GM21423 (cell line): ENCODE measurements at regions not wholly inside any gene's neighbourhood (a gene's known extent, or its start where the extent isn't known, plus 50 kb on each side); places are given as distances from the start of the nearest gene placed in this dataset.

ENCODE experiments used
- ATAC-seq: cut with Tn5 transposase; IDR thresholded peaks from one replicate; pipeline ENCODE4 v1.9.1; 2021; ENCODE audit warnings: mild to moderate bottlenecking, moderate library complexity; ENCODE audit not compliant: unreplicated experiment

DNA sequence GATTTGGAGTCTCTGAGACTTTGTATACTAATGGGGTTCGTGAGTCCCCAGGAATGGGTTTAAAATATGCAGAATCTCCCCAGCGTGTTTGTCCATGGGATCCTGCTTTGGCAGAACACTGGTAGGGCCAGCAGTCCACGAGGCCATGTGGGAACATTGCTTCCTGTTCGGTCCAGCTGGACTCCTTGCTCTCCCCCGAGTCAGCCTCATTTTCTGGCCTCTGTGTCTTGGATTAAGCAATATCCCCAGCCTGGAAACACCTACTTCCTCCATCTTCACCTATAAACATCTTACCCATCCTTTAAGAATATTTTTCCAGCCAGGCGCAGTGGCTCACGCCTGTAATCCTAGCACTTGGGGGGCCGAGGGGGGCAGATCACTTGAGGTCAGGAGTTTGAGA, 142.4 kb downstream of the NAV1 start:
- no peak for ATAC-seq

DNA sequence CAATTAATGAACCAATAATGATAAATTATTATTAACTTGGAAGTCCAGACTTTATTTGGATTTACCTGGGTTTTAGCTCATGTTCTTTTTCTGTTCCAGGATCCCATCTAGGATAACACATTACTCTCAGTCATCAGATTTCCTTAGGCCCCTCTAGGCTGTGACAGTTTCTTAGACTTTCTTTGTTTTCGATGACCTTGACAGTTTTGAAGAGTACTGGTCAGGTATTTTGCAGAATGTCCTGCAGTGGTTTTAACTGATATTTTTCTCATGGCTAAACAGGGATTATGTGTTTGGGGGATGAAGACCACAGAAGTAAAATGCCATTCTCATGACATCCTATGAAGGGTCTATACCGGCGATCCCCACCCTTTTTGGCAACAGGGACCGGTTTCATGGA, 144.0 kb downstream of the NAV1 start:
- ATAC-seq: no peak

DNA sequence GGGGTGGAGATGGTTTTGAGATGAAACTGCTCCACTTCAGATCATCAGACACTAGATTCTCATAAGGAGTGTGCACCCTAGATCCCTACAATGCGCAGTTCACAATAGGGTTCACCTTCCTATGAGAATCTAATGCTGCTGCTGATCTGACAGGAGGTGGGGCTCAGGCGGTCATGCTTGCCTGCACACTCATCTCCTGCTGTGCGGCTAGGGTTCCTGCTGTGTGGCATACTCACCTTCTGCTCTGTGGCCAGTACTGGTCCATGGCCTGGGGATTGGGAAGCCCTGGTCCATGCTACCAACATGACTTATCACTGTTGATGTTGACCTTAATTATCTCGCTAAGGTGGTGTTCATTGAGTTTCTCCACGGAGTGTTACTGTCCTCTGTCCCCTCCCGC, 144.5 kb downstream of the NAV1 start:
- ATAC-seq: no peak

DNA sequence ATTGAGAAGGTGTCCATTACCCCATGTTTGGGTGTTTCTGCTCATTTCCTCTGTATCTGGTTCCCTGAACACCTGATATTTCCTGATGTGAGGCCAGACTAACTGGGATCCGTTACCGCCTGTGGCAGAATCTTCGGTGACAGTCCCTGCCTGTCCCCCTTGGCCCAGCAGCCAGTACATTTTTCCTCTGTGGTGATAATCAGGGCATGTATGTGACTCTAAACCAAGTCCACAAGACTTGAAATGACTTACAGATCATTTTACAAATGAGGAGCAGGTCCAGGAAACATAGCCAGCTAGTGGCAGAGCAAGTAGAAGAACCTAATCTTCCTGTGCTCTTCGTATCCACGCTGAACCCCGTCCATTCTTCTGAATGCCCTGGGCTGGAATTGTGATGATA, 143.5 kb upstream of the IPO9 start:
- ATAC-seq: no peak

DNA sequence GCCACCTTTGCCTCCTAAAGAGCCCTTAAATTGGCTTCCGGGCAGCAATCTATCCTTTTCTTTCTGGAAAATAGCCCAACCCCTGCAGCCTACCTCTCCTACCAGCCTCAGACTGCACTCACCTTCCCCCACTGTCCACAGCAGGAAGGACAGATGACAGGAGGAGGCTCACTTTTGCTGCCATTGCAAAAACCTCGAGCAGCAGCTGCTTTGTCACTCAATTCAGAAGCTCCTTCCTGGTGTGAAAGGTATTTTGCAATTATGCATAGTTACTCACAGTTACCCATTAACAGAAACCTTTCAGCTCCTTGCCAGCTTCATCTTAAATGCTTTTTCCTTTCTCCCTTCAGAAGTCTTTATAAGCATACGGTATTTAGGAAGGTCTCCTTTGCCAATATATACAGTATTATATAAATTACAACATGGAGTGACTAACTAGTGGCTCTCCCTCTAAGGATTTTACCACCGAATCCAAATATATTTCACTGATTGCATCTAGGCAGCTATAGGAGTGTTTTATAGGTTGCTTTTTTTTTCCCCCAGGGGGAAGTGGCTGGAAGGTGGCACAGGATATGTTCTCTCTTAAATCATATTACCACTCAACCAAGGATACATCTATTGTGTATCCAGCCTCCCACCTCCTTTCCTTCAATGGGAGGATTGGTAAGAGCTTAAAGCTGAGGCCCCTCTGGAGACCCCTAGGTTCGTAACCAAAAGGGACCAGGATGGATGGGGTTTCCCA, 142.1 kb upstream of the IPO9 start:
- ATAC-seq: no peak

DNA sequence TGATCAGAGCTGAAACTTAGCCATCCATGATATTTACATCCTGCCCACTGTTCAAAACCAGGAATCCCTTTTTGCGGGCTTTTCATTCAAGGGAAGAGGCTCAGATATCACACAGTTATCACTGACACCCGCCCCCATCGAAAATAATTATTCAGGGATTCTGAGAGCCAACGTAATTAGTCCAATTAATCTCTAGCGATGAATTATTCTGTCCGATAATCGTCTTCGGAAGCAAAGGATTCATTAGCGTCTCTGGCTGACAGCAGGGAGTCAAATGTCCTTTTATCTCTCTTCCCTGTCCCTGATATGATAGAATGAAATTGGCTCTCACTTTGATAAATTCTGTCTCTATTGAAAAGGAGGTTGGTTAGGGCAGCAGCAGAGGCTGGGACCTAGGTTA, 140.4 kb upstream of the IPO9 start:
- ATAC-seq: no peak

DNA sequence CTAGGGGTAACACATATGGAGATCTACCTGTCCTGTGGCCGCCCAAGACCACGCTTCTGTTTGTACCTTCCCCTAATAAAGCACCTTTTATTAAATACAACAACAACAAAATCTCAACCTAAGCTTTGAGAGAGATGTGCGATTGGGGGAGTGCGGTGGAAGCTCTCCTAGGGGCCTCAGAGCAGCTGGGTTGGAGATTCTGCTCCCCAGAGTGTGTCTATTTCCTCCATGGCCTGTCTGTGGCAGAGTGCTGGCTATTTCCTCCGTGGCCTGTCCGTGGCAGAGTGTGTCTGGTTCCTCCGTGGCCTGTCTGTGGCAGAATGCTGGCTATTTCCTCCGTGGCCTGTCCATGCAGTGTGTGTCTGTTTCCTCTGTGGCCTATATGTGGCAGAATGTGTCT, 139.3 kb upstream of the IPO9 start:
- no peak for ATAC-seq

DNA sequence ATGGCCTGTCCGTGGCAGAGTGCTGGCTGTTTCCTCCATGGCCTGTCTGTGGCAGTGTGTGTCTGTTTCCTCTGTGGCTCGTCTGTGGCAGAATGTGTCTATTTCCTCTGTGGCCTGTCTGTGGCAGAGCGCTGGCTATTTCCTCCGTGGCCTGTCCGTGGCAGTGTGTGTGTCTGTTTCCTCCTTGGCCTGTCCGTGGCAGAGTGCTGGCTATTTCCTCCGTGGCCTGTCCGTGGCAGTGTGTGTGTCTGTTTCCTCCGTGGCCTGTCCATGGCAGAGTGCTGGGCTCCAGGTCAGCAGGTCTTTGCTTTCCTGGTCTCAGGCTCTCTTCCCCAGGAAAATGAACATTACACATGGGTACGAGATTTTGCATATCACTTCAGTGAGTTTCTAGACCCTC, 138.4 kb upstream of the IPO9 start:
- no peak for ATAC-seq

DNA sequence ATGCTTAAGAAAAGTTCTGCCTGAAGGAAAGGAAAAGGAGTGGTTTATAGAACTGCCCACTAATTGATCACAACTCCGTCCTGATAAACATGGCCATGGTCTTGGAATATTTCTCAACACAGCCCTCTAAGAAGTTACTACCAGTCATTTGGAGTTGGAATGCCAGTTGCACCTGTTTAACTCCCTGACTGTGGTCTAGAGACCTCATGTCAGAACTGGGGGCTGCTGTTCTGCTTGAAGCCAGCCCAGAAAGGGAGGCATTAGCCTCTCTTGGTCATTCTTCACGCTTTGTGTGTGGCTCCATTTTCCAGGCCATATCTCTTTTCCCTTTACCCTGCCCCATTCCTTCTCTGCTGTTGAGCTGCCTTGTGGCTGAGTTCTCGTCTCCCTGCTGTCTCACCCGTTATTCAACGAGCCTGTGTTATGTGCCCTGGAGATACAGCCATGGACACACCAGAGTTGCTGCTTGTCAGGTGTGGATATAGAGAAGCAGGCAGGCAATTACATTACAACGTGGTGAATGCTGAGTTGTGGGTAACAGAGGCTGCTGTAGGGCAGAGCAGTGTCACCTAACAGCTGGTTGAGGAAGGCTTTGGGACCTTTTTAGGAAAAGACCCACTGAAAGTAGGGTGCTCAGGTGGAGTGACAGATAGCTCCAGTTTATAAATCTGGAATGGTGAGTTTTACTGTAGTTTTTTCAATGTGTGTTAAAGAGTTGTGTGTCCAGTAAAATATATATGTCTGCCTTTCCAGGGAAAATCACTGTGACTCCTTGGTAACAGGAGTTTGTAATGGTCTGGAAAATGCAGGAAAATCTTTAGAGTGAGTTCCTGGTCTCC, 137.0 kb upstream of the IPO9 start:
- no peak for ATAC-seq

DNA sequence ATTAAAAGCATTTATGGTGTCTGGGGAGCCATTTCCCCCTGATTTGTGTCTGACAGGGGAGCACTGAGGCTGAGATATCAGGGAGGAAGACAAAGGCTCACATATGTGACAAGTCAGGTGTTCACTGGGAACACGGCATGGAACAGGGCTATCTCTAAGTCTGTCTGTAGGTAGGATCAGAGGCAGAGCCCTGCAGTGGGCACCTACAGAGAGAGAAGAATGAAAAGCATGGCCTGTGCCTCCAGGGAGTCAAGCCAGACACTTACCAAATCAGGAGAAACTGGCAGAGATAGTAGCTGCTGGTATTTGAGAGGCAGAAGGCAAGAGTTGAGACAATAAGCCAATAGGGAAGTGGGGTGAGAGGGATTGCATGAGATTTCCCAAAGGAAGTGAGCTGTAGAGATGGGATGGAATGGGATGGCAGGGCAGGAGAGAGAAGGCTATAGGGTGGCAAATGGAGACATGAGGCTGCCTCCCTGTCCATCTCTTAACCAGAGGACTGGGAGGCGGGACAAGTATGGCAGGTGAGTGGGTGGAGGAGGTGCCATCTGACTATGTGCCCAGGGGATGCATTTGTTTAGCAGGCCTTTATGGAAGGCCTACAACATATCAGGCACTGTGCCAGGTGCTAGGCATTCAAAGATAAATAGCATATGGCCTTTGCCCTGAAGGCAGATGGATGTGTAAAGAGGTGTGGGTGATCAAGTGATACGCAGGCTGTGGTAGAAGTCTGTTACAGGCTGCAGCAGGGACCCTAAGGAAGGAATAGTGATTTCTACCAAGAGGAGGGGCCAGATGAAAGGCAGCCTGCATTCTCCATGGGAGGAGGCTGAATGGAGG, 136.2 kb upstream of the IPO9 start:
- ATAC-seq: no peak

DNA sequence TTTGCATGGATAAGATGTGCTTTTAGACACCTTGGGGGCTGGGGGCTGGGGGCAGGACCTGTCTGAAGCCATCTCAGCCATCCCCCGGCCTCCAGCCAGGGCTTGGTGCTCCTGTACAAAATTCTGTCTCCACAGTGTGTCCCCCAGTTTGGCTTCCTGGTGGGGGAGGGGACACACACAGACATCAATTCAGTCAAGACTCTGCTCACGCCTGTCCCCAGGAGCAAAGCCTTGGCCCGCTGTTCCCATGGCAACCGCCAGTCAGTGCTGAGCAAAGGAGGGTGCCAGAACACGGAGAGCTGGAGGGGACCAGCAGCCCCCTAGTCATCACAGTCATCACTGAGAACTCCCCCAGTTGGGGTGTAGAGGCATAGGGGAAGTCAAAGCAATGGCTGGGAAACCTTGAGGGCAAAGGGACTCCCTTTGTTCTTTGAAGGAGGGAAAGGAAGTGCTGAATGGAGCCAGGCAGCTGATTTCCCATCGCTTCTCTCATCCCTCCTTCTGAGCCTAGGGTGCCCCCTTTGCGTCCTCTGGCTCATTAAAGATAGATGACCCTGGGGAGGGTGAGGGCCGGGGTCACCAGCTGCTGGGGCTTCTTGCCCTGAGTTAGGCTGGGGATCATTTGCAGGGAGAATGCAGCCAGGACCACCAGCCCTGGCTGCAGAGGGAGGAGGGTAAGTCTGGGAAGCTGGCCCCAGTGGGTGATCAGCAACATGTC, 134.9 kb upstream of the IPO9 start:
- ATAC-seq: no peak

DNA sequence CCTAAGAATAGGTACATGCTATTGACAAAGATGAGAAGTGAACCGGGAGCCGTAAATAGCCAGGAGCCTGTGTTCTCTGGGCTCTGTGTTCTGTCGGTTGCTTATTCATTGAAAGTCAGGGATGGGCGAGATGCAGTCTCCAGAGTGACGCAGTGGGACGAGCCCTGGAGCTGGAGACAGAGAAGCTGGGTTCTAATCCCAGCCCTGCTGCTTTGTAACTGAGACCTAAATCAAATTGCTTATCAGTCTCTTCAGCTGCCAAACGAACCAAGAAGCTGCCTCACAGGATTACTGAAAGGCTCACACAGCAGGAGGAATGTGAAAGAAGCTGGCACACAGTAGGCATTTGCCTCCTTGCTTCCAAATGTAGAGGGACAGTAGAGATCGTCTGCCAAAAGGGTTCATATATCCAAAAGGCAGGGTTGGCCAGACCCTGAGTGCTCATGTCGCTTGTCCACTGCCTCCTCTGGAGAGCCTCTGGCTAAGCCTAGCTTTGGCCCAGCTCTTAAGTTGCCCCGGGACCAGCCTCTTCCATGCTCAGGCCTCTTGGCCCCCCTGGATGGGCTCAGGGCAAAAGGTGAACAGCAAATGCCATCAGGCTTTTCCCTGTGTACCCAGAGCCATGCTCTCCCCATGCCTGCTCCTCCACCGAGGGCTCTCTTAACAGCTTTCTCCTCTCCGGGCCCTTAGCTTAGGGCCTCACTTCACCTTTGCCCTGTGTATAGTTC, 134.2 kb upstream of the IPO9 start:
- no peak for ATAC-seq

DNA sequence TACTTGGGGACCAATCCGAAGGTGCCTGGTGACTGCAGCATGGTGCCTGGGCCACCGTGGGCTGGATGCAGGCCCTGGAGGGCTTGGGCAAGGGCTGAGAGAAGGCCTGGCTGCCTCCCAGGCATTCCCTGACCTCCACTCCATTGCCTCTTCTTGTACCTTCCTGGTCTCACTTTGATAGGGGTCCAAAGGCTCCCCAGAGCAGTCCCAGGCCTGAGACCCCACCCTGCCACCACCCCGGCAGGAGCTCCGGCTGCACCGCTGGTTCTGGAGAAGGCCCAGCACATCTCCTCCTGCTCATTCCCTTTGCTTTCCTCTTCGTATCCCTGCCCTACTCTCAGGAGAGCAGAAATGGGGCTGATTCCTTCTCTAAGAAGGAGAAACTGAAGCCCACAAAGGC, 133.3 kb upstream of the IPO9 start:
- ATAC-seq: no peak

DNA sequence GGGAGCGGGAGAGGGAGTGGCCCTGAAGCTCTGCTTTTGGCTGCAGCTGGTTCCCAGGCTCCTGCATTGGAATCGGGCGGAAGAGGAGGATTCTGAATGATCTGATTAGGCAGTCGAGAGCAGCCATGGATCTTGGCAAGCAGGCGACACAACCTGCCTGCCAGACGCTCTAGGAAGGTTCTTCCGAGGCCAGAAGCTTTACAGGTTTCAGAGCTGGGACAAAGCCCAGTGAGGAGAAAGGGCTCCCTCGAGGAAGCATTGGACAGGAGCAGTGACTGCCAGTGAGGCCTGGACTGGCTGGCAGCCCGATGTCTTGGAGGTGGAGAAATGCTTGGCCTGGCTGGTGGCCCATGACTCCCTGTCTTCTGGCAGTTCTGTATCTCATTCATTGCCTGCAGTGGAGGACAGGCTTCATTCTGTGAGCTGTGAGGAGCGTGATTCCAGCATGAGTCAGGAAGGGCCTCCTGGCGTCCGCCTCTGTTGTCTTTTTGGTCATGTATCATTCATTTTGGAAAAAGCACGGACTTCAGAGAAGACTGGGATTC, 132.7 kb upstream of the IPO9 start:
- no peak for ATAC-seq

DNA sequence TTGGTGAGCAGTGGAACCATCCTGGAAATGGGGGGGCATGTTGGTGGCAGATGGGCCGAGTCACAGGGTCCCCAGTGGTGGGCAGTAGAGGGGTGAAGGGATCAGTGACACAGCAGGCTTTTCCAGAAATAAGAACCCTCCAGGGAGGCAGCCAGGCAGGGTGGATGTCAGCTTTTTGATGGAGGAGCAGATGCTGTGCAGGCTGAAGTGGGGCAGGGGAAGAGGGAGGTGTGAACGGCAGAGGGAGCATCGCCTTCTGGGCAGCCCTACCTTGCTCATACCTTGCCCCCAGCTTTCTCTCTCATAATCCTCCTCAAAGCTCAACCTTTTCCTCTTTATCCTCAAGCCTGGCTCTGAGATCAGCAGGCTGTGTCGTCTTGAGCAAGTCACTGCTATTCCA, 131.8 kb upstream of the IPO9 start:
- no peak for ATAC-seq

DNA sequence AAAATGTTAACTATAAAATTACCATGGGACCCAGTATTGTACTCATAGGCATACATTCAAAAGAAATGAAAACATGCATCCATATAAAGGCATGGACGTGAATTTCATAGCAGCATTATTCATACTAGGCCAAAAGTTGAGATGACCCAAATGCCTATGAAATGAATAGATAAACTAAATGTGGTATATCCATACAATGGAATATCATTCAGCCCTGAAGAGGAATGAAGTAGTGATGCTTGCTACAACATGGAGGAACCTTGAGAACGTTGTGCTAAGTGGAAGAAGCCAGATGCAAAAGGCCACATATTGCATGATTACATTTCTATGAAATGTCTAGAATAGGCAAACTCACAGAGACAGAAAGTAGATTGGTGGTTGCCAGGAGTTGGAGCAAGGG, 127.1 kb upstream of the IPO9 start:
- no peak for ATAC-seq

DNA sequence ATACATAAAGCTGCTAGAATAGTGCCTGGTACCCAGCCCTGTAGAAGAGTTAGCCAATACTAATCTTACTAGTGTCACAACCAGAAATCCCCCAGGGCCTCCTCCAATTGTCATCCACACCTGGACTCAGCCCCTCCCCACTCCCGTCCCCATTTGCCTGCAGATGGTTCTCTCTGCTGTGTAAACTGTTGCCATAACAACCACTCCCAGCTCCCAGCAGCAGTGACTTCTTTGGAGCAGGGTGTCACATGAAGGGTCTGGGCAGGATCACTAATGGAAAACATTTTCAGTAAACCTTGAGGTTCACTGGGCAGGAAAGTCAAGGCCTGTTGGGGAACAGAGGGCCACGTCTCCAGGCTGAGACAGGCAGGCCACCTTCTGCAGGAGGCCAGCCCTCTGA, 126.0 kb upstream of the IPO9 start:
- ATAC-seq: no peak

DNA sequence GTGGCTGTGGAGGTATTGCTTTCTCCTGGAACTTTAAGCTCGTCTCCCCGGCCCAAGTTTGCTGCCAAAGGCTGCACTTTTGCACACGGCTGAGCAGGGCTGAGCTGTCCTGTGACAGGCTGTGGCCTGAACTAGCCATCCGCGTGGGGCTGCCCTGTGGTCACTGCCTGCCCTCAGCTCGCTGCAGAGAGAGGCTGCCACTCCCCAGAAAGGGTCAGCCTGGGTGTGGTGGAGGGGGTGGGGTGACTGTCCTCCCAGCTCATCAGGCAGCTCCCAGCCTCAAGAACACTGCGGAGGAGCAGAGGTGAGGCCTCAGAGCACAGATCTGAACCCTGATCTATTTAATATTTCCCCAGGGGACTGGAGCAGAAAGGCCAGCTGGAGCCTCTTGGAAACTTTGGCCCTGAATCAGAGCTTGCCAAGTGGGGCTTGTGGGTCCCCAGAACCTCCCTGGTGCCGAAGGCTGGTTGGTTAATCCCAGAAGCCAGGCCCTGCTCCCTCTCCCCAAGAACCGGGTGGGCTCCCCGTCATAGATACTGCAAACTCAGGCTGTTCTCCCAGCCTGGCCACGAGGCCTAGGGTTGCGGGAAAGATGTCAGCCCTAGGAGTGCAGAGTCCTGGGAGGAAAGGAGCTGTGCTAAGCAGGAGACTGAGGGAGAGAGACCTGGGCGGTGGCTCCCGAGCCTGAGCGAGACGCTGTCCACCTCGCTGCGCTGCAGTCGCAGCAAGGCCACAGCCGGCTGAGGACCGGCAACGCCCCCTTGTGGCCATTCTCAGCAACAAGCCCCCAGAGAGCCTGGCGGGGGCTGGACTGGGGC, 125.1 kb upstream of the IPO9 start:
- peak; percentile 56 for ATAC-seq

DNA sequence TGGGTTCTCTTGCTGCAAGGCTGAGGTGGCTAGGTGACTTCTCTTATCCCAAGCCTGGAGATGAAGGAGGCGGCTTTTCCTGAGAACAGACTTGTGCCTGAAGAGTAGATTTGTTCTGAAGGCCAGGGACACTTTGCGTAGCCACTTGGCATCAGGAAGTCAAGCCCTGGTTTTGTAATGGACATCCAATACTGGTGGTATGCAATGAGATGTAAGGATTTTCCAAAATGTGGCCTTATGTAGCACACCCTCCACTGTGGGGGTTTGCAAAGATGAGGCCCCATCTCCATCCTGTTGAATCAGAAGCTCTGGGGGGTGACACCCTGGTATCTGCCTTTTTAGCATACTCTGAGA, 124.5 kb upstream of the IPO9 start:
- ATAC-seq: no peak
